PFSK-1 (cell line): ENCODE measurements at regions not wholly inside any gene's neighbourhood (a gene's known extent, or its start where the extent isn't known, plus 50 kb on each side); places are given as distances from the start of the nearest gene placed in this dataset.

Source experiments
- POLR2AphosphoS5 ChIP-seq: IDR thresholded peaks from 2 replicates; pipeline ENCODE4 v1.6.1; 2012; ENCODE audit warnings: low read depth, mild to moderate bottlenecking, control low read depth, low read length, moderate library complexity
- SIN3A ChIP-seq: IDR thresholded peaks from 2 replicates; pipeline ENCODE4 v1.6.1; 2012; ENCODE audit warnings: mild to moderate bottlenecking, low read length, moderate library complexity, borderline replicate concordance; ENCODE audit not compliant: insufficient read depth
- TAF1 ChIP-seq: IDR thresholded peaks from 2 replicates; pipeline ENCODE4 v1.6.1; 2012; ENCODE audit warnings: low read length, control low read depth, borderline replicate concordance; ENCODE audit not compliant: insufficient read depth

DNA sequence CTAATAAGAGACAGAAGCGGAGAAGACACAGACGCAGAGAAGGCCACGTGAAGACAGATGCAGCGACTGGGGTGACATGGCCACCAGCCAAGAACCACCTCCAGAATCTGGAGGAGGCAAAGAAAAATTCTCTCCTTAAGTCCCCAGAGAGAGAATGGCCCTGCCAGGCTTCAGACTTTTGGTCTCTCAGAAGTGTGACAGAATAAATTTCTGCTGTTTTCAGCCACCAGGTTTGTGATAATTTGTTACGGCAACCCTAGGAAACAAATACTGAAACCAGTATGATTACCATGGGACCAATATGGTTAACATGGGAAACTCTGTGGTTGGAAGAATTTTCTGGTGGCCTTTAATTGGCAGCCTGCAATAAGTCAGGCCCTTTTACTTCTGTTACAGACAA is 63.9 kb upstream of the DOCK9 start:
- TF ChIP-seq TAF1 (no peak), POLR2AphosphoS5 (no peak), SIN3A (no peak)
